HCT116 (cell line): ENCODE measurements at regions not wholly inside any gene's neighbourhood (a gene's known extent, or its start where the extent isn't known, plus 50 kb on each side); places are given as distances from the start of the nearest gene placed in this dataset.

Experiments used
- ATAC-seq: fragments of 200-7000 bp; cut with Tn5 transposase; 2 replicates; pipeline ENCODE4 v1.9.1; 2020; ENCODE audit warnings: mild to moderate bottlenecking, moderate library complexity
- BruUV-seq: library from RNA; stranded (reverse); fragments of 400-500 nt; replicated peaks from 2 replicates; lab custom pipeline; 2021; lab: Mats Ljungman, UMichigan
- CTCF ChIA-PET: fragments of 300-600 bp; sonication (Branson Sonifier 250); formaldehyde crosslinking; loops from one replicate; lab custom pipeline; 2021; ENCODE audit warnings: antibody characterized with exemption; lab: Charles Lee
- POLR2A ChIA-PET: fragments of 300-600, 350-600 bp; sonication (Branson Sonifier 250); formaldehyde crosslinking; loops from one replicate; lab custom pipeline; 2021; ENCODE audit warnings: antibody characterized with exemption; lab: Charles Lee
- RAD21 ChIA-PET, 2 experiments: fragments of 300-600 bp; sonication (Branson Sonifier 250); formaldehyde crosslinking; loops; one replicate each; lab custom pipeline; 2023; ENCODE audit warnings: low total read pairs in 2 of 2; ENCODE audit not compliant: uncharacterized antibody in 2 of 2, unreplicated experiment in 2 of 2, low non-redundant PET in 1 of 2; lab: Charles Lee
- DNase-seq: peaks from one replicate; pipeline ENCODE4 v3.0.0-alpha.2; 2010; ENCODE audit warnings: low read depth, low spot score
- H2AFZ ChIP-seq: fragments of 200-600 bp; shearing (Covaris generic), sonication (generic); 2 replicates; pipeline ENCODE4 v1.6.1; 2017; ENCODE audit warnings: low read depth, mixed run types, mixed read lengths, antibody characterized with exemption, low read length; ENCODE audit not compliant: poor library complexity, severe bottlenecking
- H3K27ac ChIP-seq: 2 replicates; pipeline ENCODE4 v1.5.1; 2012; ENCODE audit warnings: low read depth, low read length
- H3K27me3 ChIP-seq: fragments of 200-600 bp; sonication (generic); 2 replicates; pipeline ENCODE4 v1.6.1; 2016; ENCODE audit warnings: mixed run types, low read length, mixed read lengths; ENCODE audit not compliant: insufficient read depth
- H3K36me3 ChIP-seq, 2 experiments: fragments of 200-500 bp in 1 of 2; fragments of 200-600 bp in 1 of 2; sonication (Bioruptor generic) in 1 of 2; sonication (generic) in 1 of 2; 2 replicates each; pipeline versions ENCODE4 v1.5.1 to v1.6.1; 2014 to 2016; ENCODE audit warnings: low read length in 2 of 2, inconsistent platforms in 1 of 2, mixed read lengths in 1 of 2, mixed run types in 1 of 2; ENCODE audit not compliant: insufficient read depth in 2 of 2, control insufficient read depth in 1 of 2
- H3K4me1 ChIP-seq, 2 experiments: fragments of 200-600 bp in 1 of 2; sonication (generic) in 1 of 2; 2 replicates each; pipeline versions ENCODE4 v1.5.1 to v1.6.1; 2012 to 2017; ENCODE audit warnings: low read length in 2 of 2, inconsistent platforms in 1 of 2, mild to moderate bottlenecking in 1 of 2, mixed read lengths in 1 of 2, mixed run types in 1 of 2, moderate library complexity in 1 of 2; ENCODE audit not compliant: insufficient read depth in 2 of 2, control insufficient read depth in 1 of 2
- H3K4me2 ChIP-seq: fragments of 200-600 bp; sonication (generic); 2 replicates; pipeline ENCODE4 v1.6.1; 2017; ENCODE audit warnings: mixed run types, low read length, mixed read lengths
- H3K4me3 ChIP-seq, 2 experiments: fragments of 200-600 bp in 1 of 2; sonication (generic) in 1 of 2; replicated peaks in 1 of 2; 2 replicates each; pipeline ENCODE4 v1.5.1; 2011 to 2016; ENCODE audit warnings: low read length in 2 of 2, control low read depth in 1 of 2, low read depth in 1 of 2, mild to moderate bottlenecking in 1 of 2, mixed read lengths in 1 of 2, mixed run types in 1 of 2
- H3K79me2 ChIP-seq: fragments of 200-600 bp; sonication (generic); 2 replicates; pipeline ENCODE4 v1.6.1; 2017; ENCODE audit warnings: mild to moderate bottlenecking, mixed run types, low read length, moderate library complexity, mixed read lengths; ENCODE audit not compliant: insufficient read depth
- H3K9ac ChIP-seq: fragments of 200-600 bp; sonication (generic); 2 replicates; pipeline ENCODE4 v1.6.1; 2016; ENCODE audit warnings: low read length, mixed read lengths
- H3K9me2 ChIP-seq: fragments of 200-600 bp; sonication (generic), shearing (Covaris generic); 2 replicates; pipeline ENCODE4 v1.6.1; 2017; ENCODE audit warnings: mixed run types, mild to moderate bottlenecking, moderate library complexity; ENCODE audit not compliant: insufficient read depth
- H3K9me3 ChIP-seq, 2 experiments: fragments of 200-500 bp in 1 of 2; fragments of 200-600 bp in 1 of 2; sonication (Bioruptor generic) in 1 of 2; sonication (generic) in 1 of 2; 2 replicates each; pipeline ENCODE4 v1.6.1; 2014 to 2017; ENCODE audit warnings: low read length in 2 of 2, mixed read lengths in 2 of 2, inconsistent platforms in 1 of 2, low read depth in 1 of 2, mild to moderate bottlenecking in 1 of 2, mixed run types in 1 of 2, moderate library complexity in 1 of 2; ENCODE audit not compliant: control insufficient read depth in 1 of 2, insufficient read depth in 1 of 2
- H4K20me1 ChIP-seq: fragments of 200-600 bp; sonication (generic), shearing (Covaris generic); 2 replicates; pipeline ENCODE4 v1.6.1; 2017; ENCODE audit warnings: mixed run types, mild to moderate bottlenecking, moderate library complexity; ENCODE audit not compliant: insufficient read depth
- ATF3 ChIP-seq: IDR thresholded peaks from 2 replicates; pipeline ENCODE4 v1.6.1; 2012
- CBX3 ChIP-seq: IDR thresholded peaks from 2 replicates; pipeline ENCODE4 v1.6.1; 2012; ENCODE audit warnings: low read depth
- CEBPB ChIP-seq: IDR thresholded peaks from 2 replicates; pipeline ENCODE4 v1.6.1; 2012; ENCODE audit warnings: low read depth
- EGR1 ChIP-seq: IDR thresholded peaks from 2 replicates; pipeline ENCODE4 v1.6.1; 2012; ENCODE audit warnings: low read depth
- ELF1 ChIP-seq: IDR thresholded peaks from 2 replicates; pipeline ENCODE4 v1.6.1; 2012; ENCODE audit warnings: low read depth, borderline replicate concordance
- EZH2 ChIP-seq: fragments of 200-600 bp; sonication (generic); IDR thresholded peaks from 2 replicates; pipeline ENCODE4 v1.6.1; 2017; ENCODE audit warnings: antibody characterized with exemption, mixed run types
- EZH2phosphoT487 ChIP-seq: fragments of 200-600 bp; IDR thresholded peaks from 2 replicates; pipeline ENCODE4 v1.6.1; 2018; ENCODE audit warnings: antibody characterized with exemption, borderline replicate concordance
- FOSL1 ChIP-seq: IDR thresholded peaks from 2 replicates; pipeline ENCODE4 v1.6.1; 2012; ENCODE audit warnings: low read depth
- POLR2A ChIP-seq: IDR thresholded peaks from 2 replicates; pipeline ENCODE4 v1.7.0; 2011; ENCODE audit warnings: borderline replicate concordance; ENCODE audit not compliant: insufficient read depth, insufficient read length; ENCODE audit errors: extremely low read depth
- POLR2AphosphoS5 ChIP-seq: IDR thresholded peaks from 2 replicates; pipeline ENCODE4 v1.6.1; 2011; ENCODE audit warnings: mild to moderate bottlenecking, low read depth, low read length, moderate library complexity
- RAD21 ChIP-seq: IDR thresholded peaks from 2 replicates; pipeline ENCODE4 v1.6.1; 2012; ENCODE audit warnings: low read depth, mild to moderate bottlenecking
- REST ChIP-seq: IDR thresholded peaks from 2 replicates; pipeline ENCODE4 v1.6.1; 2012; ENCODE audit warnings: low read depth
- SP1 ChIP-seq: IDR thresholded peaks from 2 replicates; pipeline ENCODE4 v1.6.1; 2012; ENCODE audit warnings: low read depth
- TCF7L2 ChIP-seq: IDR thresholded peaks from 2 replicates; pipeline ENCODE4 v1.7.0; 2011; ENCODE audit warnings: borderline replicate concordance, inconsistent platforms; ENCODE audit not compliant: insufficient read depth, insufficient read length; ENCODE audit errors: extremely low read depth
- YY1 ChIP-seq: IDR thresholded peaks from 2 replicates; pipeline ENCODE4 v1.6.1; 2011; ENCODE audit warnings: low read length, low read depth, moderate library complexity, mild to moderate bottlenecking; ENCODE audit not compliant: insufficient replicate concordance; ENCODE audit errors: extremely low read depth
- ZFX ChIP-seq: fragments of 450-650 bp; IDR thresholded peaks from 2 replicates; pipeline ENCODE4 v1.6.1; 2017
- ZNF274 ChIP-seq: fragments of 200-500 bp; sonication (Bioruptor generic); IDR thresholded peaks from 2 replicates; pipeline ENCODE4 v1.6.1; 2014; ENCODE audit warnings: mild to moderate bottlenecking, low read depth, low read length, inconsistent platforms
- intact Hi-C: fragments of 100-400 bp; cut with micrococcal nuclease; formaldehyde crosslinking; loops from 2 replicates; pipeline ENCODE4 v1.10.0; 2022
- TF ChIP-seq, protein P1 (sequence below), 3 experiments: fragments of 200-600 bp in 1 of 3; sonication (generic) in 1 of 3; IDR thresholded peaks in 2 of 3; conservative IDR thresholded peaks in 1 of 3; 2 replicates each; pipeline ENCODE4 v1.5.1; 2012 to 2017; ENCODE audit warnings: low read depth in 2 of 3, low read length in 2 of 3, antibody characterized with exemption in 1 of 3, borderline replicate concordance in 1 of 3, control low read depth in 1 of 3, mild to moderate bottlenecking in 1 of 3, mixed read lengths in 1 of 3, mixed run types in 1 of 3, moderate library complexity in 1 of 3; ENCODE audit not compliant: insufficient read depth in 1 of 3

GRCh38 chr14:96991226-96991625 is 194.0 kb downstream of the VRK1 start:
- intact Hi-C loops, result no loop called here
- no peak overlapping the region for H3K4me3 ChIP-seq
- no TSS peak for BruUV-seq

GRCh38 chr14:96994999-96995398 is 197.8 kb downstream of the VRK1 start:
- Histone ChIP-seq H3K9ac (no peak overlapping the region), H3K79me2 (no peaks in the 10 kb centered on the region), H3K27ac (no peak overlapping the region), H3K4me2 (no peak overlapping the region), H3K9me2 (no peaks in the 10 kb centered on the region), H3K4me3 (no peak overlapping the region), H3K4me1 (no peaks in the 10 kb centered on the region), H4K20me1 (no peaks in the 10 kb centered on the region), H3K36me3 (no peaks in the 10 kb centered on the region), H3K9me3 (no peaks in the 10 kb centered on the region), H3K27me3 (no peaks in the 10 kb centered on the region), H2AFZ (no peak overlapping the region)
- RAD21 ChIA-PET, result no interaction called here
- intact Hi-C loops, result no loop called here
- no TSS peak for BruUV-seq
- no peak for DNase-seq
- CTCF ChIA-PET, result no interaction called here
- POLR2A ChIA-PET, result no interaction called here
- ATAC-seq, result no peak
- no peak for TF ChIP-seq ATF3
- TF ChIP-seq CEBPB, result no peak
- TF ChIP-seq TCF7L2, result no peak
- no peak for TF ChIP-seq POLR2A
- TF ChIP-seq ZFX, result no peak
- TF ChIP-seq EZH2phosphoT487, result no peak
- TF ChIP-seq ZNF274, result no peak
- TF ChIP-seq RAD21, result no peak
- no peak for TF ChIP-seq EGR1
- no peak for TF ChIP-seq YY1
- no peak for TF ChIP-seq REST
- TF ChIP-seq, protein P1, sequence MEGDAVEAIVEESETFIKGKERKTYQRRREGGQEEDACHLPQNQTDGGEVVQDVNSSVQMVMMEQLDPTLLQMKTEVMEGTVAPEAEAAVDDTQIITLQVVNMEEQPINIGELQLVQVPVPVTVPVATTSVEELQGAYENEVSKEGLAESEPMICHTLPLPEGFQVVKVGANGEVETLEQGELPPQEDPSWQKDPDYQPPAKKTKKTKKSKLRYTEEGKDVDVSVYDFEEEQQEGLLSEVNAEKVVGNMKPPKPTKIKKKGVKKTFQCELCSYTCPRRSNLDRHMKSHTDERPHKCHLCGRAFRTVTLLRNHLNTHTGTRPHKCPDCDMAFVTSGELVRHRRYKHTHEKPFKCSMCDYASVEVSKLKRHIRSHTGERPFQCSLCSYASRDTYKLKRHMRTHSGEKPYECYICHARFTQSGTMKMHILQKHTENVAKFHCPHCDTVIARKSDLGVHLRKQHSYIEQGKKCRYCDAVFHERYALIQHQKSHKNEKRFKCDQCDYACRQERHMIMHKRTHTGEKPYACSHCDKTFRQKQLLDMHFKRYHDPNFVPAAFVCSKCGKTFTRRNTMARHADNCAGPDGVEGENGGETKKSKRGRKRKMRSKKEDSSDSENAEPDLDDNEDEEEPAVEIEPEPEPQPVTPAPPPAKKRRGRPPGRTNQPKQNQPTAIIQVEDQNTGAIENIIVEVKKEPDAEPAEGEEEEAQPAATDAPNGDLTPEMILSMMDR (IDR thresholded peaks at IDR 0.05 in 2 of 3, conservative IDR thresholded peaks at IDR 0.05 in 1 of 3; ENCODE audit: borderline replicate concordance in 1 of 3, insufficient read depth in 1 of 3, low read depth in 2 of 3, low read length in 2 of 3), result no peak
- no peak for TF ChIP-seq CBX3
- TF ChIP-seq FOSL1, result no peak
- TF ChIP-seq SP1, result no peak
- TF ChIP-seq ELF1, result no peak
- TF ChIP-seq EZH2, result no peak

More at GRCh38 chr14:96991226-96991625, 194.0 kb downstream of the VRK1 start:
- H3K27ac ChIP-seq, result no peak overlapping the region
- ChIA-PET CTCF (no interaction called here), RAD21 (no interaction called here), POLR2A (no interaction called here)
- no peak for TF ChIP-seq EGR1
- TF ChIP-seq POLR2AphosphoS5, result no peak
- H3K9me3 ChIP-seq, result no peaks in the 10 kb centered on the region
- H3K27me3 ChIP-seq, result no peaks in the 10 kb centered on the region
- no peaks in the 10 kb centered on the region for H3K79me2 ChIP-seq
- no peaks in the 10 kb centered on the region for H3K4me1 ChIP-seq
- no peak overlapping the region for H2AFZ ChIP-seq
- H4K20me1 ChIP-seq, result no peaks in the 10 kb centered on the region
- no peak overlapping the region for H3K4me2 ChIP-seq
- no peaks in the 10 kb centered on the region for H3K36me3 ChIP-seq
- H3K9me2 ChIP-seq, result no peaks in the 10 kb centered on the region
- ATAC-seq, result no peak
- no peak for DNase-seq
- H3K9ac ChIP-seq, result no peak overlapping the region
